Neural cell (in vitro differentiated cells): ENCODE measurements at regions not wholly inside any gene's neighbourhood (a gene's known extent, or its start where the extent isn't known, plus 50 kb on each side); places are given as distances from the start of the nearest gene placed in this dataset.

Source experiments
- H2AFZ ChIP-seq: fragments of 200-600, 300-800 bp; sonication (generic), shearing (Covaris generic); 2 replicates; pipeline ENCODE4 v1.6.0; 2014; ENCODE audit warnings: low read depth, mild to moderate bottlenecking, antibody characterized with exemption, low read length, moderate library complexity
- H3F3A ChIP-seq: fragments of 200-600 bp; shearing (Covaris generic); 2 replicates; pipeline ENCODE4 v1.6.1; 2016; ENCODE audit warnings: mild to moderate bottlenecking, moderate library complexity, mixed read lengths, antibody characterized with exemption, low read length; ENCODE audit not compliant: insufficient read depth, poor library complexity, severe bottlenecking
- H3K27ac ChIP-seq: fragments of 200-600, 300-800 bp; sonication (generic), shearing (Covaris generic); 2 replicates; pipeline ENCODE4 v1.5.1; 2014; ENCODE audit warnings: mild to moderate bottlenecking, low read length, moderate library complexity
- H3K27me3 ChIP-seq: fragments of 300-800, 200-600 bp; sonication (generic), shearing (Covaris generic); 2 replicates; pipeline ENCODE4 v1.6.0; 2014; ENCODE audit warnings: mild to moderate bottlenecking, low read depth, low read length, moderate library complexity; ENCODE audit not compliant: insufficient read depth
- H3K36me3 ChIP-seq: fragments of 300-800, 200-600 bp; sonication (generic), shearing (Covaris generic); 2 replicates; pipeline ENCODE4 v1.5.1; 2014; ENCODE audit warnings: mild to moderate bottlenecking, antibody characterized with exemption, low read length, moderate library complexity; ENCODE audit not compliant: insufficient read depth
- H3K4me2 ChIP-seq: fragments of 300-800, 200-600 bp; sonication (generic), shearing (Covaris generic); 2 replicates; pipeline ENCODE4 v1.6.0; 2014; ENCODE audit warnings: mild to moderate bottlenecking, low read length
- H3K4me3 ChIP-seq: fragments of 300-800, 200-600 bp; sonication (generic), shearing (Covaris generic); 2 replicates; pipeline ENCODE4 v1.5.1; 2014; ENCODE audit warnings: mild to moderate bottlenecking, low read length, moderate library complexity
- H3K79me2 ChIP-seq: fragments of 200-600 bp; shearing (Covaris generic); replicated peaks from 2 replicates; pipeline ENCODE4 v1.6.0; 2014; ENCODE audit warnings: mild to moderate bottlenecking, low read length, moderate library complexity; ENCODE audit not compliant: insufficient read depth
- H3K9ac ChIP-seq: fragments of 300-800, 200-600 bp; sonication (generic), shearing (Covaris generic); 2 replicates; pipeline ENCODE4 v1.6.1; 2016; ENCODE audit warnings: mild to moderate bottlenecking, low read length, mixed read lengths
- H3K9me2 ChIP-seq: fragments of 200-600 bp; shearing (Covaris generic); 2 replicates; pipeline ENCODE4 v1.6.1; 2016; ENCODE audit warnings: mild to moderate bottlenecking, low read length, mixed read lengths; ENCODE audit not compliant: insufficient read depth
- H3K9me3 ChIP-seq: fragments of 200-600, 300-800 bp; sonication (generic), shearing (Covaris generic); 2 replicates; pipeline ENCODE4 v1.6.1; 2016; ENCODE audit warnings: mild to moderate bottlenecking, mixed run types, low read length, moderate library complexity, mixed read lengths
- H4K20me1 ChIP-seq: fragments of 200-600 bp; shearing (Covaris generic); 2 replicates; pipeline ENCODE4 v1.6.1; 2016; ENCODE audit warnings: mild to moderate bottlenecking, mixed run types; ENCODE audit not compliant: insufficient read depth
- CTCF ChIP-seq: fragments of 450-650 bp; IDR thresholded peaks from 2 replicates; pipeline ENCODE4 v1.5.1; 2014; ENCODE audit warnings: antibody characterized with exemption, mild to moderate bottlenecking, moderate library complexity; ENCODE audit not compliant: poor library complexity, severe bottlenecking
- EP300 ChIP-seq: fragments of 450-650 bp; conservative IDR thresholded peaks from 2 replicates; pipeline ENCODE4 v1.6.1; 2014; ENCODE audit warnings: antibody characterized with exemption, mild to moderate bottlenecking, moderate library complexity; ENCODE audit not compliant: poor library complexity, severe bottlenecking
- EZH2 ChIP-seq: fragments of 200-600, 300-800 bp; shearing (Covaris generic), sonication (generic); IDR thresholded peaks from 2 replicates; pipeline ENCODE4 v1.6.1; 2014; ENCODE audit warnings: antibody characterized with exemption, low read length, borderline replicate concordance, mild to moderate bottlenecking; ENCODE audit not compliant: insufficient read depth, poor library complexity, severe bottlenecking
- MXI1 ChIP-seq: fragments of 450-650 bp; conservative IDR thresholded peaks from 2 replicates; pipeline ENCODE4 v1.6.1; 2014; ENCODE audit warnings: antibody characterized with exemption, mild to moderate bottlenecking; ENCODE audit not compliant: poor library complexity, severe bottlenecking
- POLR2AphosphoS5 ChIP-seq: IDR thresholded peaks from 2 replicates; pipeline ENCODE4 v1.6.1; 2012
- RAD21 ChIP-seq: fragments of 450-650 bp; conservative IDR thresholded peaks from 2 replicates; pipeline ENCODE4 v1.6.1; 2014; ENCODE audit warnings: antibody characterized with exemption, mild to moderate bottlenecking, moderate library complexity
- SMC3 ChIP-seq: fragments of 450-650 bp; conservative IDR thresholded peaks from 2 replicates; pipeline ENCODE4 v1.6.1; 2014; ENCODE audit warnings: antibody characterized with exemption, mild to moderate bottlenecking, moderate library complexity; ENCODE audit not compliant: poor library complexity
- TAF1 ChIP-seq: IDR thresholded peaks from 2 replicates; pipeline ENCODE4 v1.6.1; 2012; ENCODE audit warnings: low read depth
- TF ChIP-seq, protein P1 (sequence below): IDR thresholded peaks from 2 replicates; pipeline ENCODE4 v1.6.1; 2012; ENCODE audit warnings: borderline replicate concordance

DNA sequence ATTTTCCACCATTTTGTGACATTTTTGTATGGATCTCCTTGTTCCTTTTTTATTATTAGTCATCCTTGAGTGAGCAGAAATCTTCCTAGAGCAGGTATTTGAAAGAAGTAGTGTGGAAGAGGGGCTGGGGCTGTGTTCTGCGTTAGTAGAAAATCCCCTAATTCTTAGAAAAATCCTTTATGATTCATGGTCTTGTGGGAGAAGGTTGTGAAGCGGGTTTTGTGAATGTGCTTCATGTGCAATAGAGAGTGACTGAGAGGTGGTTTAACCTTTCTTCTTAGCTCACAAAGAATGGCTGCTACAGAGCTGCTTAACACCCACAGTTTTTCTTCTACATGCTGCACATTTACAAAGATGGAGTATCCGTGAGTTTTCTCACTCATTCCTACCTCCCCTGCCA is 220.5 kb downstream of the IDS start:
- Histone ChIP-seq H3F3A (no peaks in the 10 kb centered on the region), H2AFZ (no peak overlapping the region)

GRCh38 chrX:149283853-149284252 is 221.3 kb downstream of the IDS start:
- H3K27me3 ChIP-seq, result no peaks in the 10 kb centered on the region
- H3K36me3 ChIP-seq, result no peaks in the 10 kb centered on the region
- H3K4me2 ChIP-seq, result no peak overlapping the region
- no peak for TF ChIP-seq CTCF
- TF ChIP-seq EZH2, result no peak
- TF ChIP-seq TAF1, result no peak
- no peak for TF ChIP-seq EP300
- TF ChIP-seq MXI1, result no peak
- no peak for TF ChIP-seq RAD21
- TF ChIP-seq, protein P1, sequence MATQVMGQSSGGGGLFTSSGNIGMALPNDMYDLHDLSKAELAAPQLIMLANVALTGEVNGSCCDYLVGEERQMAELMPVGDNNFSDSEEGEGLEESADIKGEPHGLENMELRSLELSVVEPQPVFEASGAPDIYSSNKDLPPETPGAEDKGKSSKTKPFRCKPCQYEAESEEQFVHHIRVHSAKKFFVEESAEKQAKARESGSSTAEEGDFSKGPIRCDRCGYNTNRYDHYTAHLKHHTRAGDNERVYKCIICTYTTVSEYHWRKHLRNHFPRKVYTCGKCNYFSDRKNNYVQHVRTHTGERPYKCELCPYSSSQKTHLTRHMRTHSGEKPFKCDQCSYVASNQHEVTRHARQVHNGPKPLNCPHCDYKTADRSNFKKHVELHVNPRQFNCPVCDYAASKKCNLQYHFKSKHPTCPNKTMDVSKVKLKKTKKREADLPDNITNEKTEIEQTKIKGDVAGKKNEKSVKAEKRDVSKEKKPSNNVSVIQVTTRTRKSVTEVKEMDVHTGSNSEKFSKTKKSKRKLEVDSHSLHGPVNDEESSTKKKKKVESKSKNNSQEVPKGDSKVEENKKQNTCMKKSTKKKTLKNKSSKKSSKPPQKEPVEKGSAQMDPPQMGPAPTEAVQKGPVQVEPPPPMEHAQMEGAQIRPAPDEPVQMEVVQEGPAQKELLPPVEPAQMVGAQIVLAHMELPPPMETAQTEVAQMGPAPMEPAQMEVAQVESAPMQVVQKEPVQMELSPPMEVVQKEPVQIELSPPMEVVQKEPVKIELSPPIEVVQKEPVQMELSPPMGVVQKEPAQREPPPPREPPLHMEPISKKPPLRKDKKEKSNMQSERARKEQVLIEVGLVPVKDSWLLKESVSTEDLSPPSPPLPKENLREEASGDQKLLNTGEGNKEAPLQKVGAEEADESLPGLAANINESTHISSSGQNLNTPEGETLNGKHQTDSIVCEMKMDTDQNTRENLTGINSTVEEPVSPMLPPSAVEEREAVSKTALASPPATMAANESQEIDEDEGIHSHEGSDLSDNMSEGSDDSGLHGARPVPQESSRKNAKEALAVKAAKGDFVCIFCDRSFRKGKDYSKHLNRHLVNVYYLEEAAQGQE, result no peak
- no peak for TF ChIP-seq POLR2AphosphoS5
- TF ChIP-seq SMC3, result no peak
- H2AFZ ChIP-seq, result no peak overlapping the region
- H3K9ac ChIP-seq, result no peak overlapping the region
- H3K79me2 ChIP-seq, result no peaks in the 10 kb centered on the region
- H4K20me1 ChIP-seq, result no peaks in the 10 kb centered on the region
- H3K4me3 ChIP-seq, result no peak overlapping the region
- no peaks in the 10 kb centered on the region for H3F3A ChIP-seq
- H3K9me3 ChIP-seq, result no peaks in the 10 kb centered on the region
- H3K9me2 ChIP-seq, result no peaks in the 10 kb centered on the region
- no peak overlapping the region for H3K27ac ChIP-seq

More for the DNA sequence above, 220.5 kb downstream of the IDS start:
- Histone ChIP-seq H3K9me2 (no peaks in the 10 kb centered on the region), H3K4me3 (no peak overlapping the region), H3K4me2 (no peak overlapping the region), H3K9me3 (no peaks in the 10 kb centered on the region), H3K79me2 (no peaks in the 10 kb centered on the region), H3K9ac (no peak overlapping the region), H4K20me1 (no peaks in the 10 kb centered on the region), H3K27me3 (no peaks in the 10 kb centered on the region), H3K36me3 (no peaks in the 10 kb centered on the region), H3K27ac (no peak overlapping the region)
- no peak for TF ChIP-seq POLR2AphosphoS5
- no peak for TF ChIP-seq RAD21
- TF ChIP-seq EP300, result no peak
- no peak for TF ChIP-seq EZH2
- TF ChIP-seq, protein P1, result no peak
- no peak for TF ChIP-seq MXI1
- no peak for TF ChIP-seq SMC3
- TF ChIP-seq TAF1, result no peak
- no peak for TF ChIP-seq CTCF
